ENCODE measurements at regions not wholly inside any gene's neighbourhood (a gene's known extent, or its start where the extent isn't known, plus 50 kb on each side); places are given as distances from the start of the nearest gene placed in this dataset.
"Not testable (repeated sequence)": the region's sequence is repeated elsewhere in the genome, so short reads cannot be mapped to it uniquely, and the experiment has no call there.

DNA sequence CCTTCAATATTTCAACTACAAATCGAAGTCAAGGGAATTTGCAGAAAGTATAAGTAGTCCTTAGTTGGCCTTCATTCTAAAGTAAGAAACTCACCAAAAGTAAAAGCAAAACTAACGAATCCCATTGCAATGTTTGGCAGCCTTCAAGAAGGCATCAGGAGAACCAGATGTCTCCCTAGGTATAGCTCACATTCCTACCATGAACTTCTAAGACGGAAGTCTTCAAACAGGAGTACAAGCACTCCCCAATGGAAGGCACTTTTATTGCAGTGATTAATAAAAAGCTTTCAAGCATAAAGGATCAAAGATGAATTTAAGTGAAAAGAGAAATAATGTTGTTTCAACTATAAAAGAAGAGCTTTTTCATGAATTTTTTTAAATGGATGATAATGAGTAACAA is 236.0 kb upstream of the NR5A2 start:
- no peak for DNase-seq (ENCODE audit: low spot score)

- DNase-seq (ENCODE audit: low spot score), result no peak
Observed at GRCh38 chr1:199792874-199793273, 234.6 kb upstream of the NR5A2 start.

- no peak for DNase-seq (ENCODE audit: low spot score)
Observed at GRCh38 chr1:199794105-199794863, 233.2 kb upstream of the NR5A2 start.

- no peak for DNase-seq (ENCODE audit: low spot score)
Observed at GRCh38 chr1:199799116-199799515, 228.4 kb upstream of the NR5A2 start.

DNA sequence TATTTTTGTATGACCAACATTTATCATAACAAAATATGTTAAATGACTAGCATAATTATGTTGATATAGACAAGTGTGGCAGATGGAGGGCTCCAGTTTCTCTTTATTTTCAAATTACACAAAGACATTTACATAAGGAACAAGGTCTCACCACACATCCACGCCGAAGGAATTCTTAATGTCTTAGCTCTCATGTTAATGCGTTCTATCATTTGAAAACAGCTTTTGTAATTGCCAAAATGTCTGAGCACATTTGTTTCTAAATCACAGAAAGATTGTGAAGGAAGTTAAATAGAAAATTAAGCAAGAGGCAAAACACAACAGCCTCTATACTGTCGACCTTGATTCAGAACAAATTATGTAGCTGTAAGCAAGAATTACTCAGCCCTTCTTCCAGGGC is 223.0 kb upstream of the NR5A2 start:
- no peak for DNase-seq (ENCODE audit: low spot score)

- DNase-seq (ENCODE audit: low spot score), result no peak
Observed at GRCh38 chr1:199808110-199808870, 219.2 kb upstream of the NR5A2 start.

DNA sequence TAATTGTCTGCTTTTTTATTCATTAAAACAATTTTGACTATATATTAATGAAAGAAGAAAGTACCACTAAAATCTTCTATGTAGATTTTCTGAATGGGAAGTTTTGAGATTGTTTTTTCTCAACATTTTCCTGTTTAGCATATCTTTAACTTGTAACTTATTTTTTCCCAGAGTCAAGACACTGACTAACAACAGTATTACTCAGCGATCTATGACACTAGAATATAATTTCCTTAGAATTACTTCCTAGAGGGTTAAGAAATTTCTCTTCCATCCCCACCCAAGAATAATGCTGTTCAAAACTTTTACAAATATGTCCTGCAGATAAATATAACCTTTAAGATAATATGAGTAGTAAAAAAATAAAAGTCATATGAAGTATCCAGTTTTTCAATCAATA is 218.2 kb upstream of the NR5A2 start:
- no peak for DNase-seq (ENCODE audit: low spot score)

GRCh38 chr1:199811163-199811562 is 216.3 kb upstream of the NR5A2 start:
- DNase-seq (ENCODE audit: low spot score), result no peak

- no peak for DNase-seq (ENCODE audit: low spot score)
Observed at GRCh38 chr1:199813198-199813597, 214.3 kb upstream of the NR5A2 start.

DNA sequence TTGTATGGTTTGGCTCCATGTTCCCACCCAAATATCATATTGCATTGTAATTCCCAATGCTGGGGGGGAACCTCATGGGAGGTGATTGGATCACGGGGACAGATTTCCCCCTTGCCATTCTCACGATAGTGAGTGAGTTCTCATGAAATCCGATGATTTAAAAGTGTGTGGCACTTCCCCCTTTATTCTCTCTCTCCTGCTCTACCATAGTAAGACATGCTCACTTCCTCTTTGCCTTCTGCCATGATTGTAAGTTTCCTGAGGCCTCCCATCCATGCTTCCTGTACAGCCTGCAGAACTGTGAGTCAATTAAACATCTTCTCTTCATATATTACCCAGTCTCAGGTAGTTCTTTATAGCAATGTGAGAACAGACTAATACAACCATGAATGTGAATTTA is 211.6 kb upstream of the NR5A2 start:
- no peak for DNase-seq (ENCODE audit: low spot score)

GRCh38 chr1:199817266-199817665 is 210.2 kb upstream of the NR5A2 start:
- no peak for DNase-seq (ENCODE audit: low spot score)

- DNase-seq (ENCODE audit: low spot score), result no peak
Observed at GRCh38 chr1:199821029-199821779, 206.3 kb upstream of the NR5A2 start.

DNA sequence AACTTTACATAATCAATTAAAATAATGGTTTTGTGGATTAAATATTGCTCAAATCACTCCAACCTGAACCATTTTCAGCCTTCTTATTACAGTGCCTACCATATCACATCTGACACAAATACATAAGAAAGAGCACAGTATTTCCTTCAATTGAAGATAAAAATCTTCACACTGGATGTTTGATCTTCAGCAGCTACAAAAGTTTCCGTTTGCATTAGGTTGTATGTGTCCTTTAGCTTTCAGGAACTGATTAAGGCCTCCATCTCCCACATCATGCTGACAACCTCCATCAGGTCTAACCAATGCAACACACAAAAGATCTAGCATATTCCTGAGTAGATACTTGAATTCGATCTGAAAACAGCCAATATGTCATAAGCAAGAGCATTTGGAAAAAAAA is 195.1 kb upstream of the NR5A2 start:
- DNase-seq (ENCODE audit: low spot score), result no peak

DNA sequence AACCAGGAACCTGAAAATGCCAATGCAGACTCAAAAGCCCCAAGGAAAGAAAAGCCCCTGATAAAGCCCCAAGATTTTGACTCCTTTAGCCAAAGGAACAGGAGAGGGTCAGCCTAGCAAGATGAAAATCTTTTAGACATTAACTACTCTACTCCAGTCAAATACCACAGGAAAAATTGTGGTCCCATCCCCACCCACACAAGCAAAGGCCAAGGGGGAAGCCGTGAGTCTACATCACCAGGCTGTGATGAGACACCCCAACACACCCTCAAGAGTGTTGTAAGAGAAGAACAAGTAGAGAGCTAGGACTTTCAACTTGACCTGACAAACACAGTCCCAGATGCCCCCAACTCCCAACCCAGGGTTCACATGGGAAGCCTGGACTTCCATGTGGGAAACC is 192.8 kb upstream of the NR5A2 start:
- no peak for DNase-seq (ENCODE audit: low spot score)

DNA sequence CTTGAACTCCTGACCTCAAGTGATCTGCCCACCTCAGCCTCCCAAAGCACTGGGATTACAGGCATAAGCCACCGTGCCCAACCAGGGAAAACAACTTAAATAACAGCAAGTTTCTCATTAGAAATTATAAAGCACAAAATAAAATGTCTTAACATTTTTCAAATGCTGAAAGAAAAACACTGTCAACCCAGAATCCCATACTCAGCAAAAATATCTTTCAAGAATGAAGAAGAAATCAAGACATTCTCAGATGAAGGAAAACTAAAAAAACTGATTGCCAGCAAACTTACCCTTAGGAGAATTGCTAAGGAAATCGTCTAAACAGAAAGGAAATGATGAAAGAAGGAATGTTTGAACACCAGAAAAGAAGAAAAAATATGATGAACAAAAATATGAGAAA is 191.1 kb upstream of the NR5A2 start:
- no peak for DNase-seq (ENCODE audit: low spot score)

DNA sequence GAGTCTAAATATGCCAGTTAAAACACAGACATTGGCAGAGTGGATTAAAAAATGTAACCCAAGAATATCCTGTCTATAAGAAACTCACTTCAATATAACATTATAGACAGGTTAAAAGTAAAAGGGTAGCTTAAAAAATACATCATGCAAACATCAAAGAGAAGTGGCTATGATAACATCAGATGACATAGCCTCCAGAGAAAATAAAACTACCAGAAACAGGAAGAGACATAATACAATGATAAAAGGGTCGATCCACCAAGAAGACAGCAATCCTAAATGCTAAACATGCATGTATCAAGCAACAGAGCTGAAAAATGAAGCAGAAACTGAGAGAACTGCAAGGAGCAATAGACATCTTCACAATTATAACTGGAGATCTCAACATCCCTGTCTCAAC is 190.2 kb upstream of the NR5A2 start:
- DNase-seq (ENCODE audit: low spot score), result no peak

DNA sequence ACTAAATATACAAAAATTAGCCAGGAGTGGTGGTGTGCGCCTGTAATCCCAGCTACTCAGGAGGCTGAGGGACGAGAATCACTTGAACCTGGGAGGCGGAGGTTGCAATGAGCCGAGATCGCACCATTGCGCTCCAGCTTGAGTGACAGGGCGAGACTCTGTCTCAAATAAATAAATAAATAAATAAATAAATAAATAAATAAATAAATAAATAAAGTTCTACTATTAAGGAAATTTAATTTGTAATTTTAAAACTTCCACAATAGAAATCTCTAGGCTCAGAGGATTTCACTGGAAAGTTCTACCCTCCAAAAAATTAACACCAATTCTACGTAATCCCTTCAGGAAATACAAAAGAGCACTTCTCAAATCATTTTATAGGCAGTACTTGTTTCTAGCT is 187.9 kb upstream of the NR5A2 start:
- DNase-seq (ENCODE audit: low spot score), result not testable (repeated sequence)

GRCh38 chr1:199843096-199843495 is 184.4 kb upstream of the NR5A2 start:
- not testable (repeated sequence) for DNase-seq (ENCODE audit: low spot score)

GRCh38 chr1:199843861-199844260 is 183.6 kb upstream of the NR5A2 start:
- no peak for DNase-seq (ENCODE audit: low spot score)

GRCh38 chr1:199847021-199847420 is 180.5 kb upstream of the NR5A2 start:
- DNase-seq (ENCODE audit: low spot score), result no peak

DNA sequence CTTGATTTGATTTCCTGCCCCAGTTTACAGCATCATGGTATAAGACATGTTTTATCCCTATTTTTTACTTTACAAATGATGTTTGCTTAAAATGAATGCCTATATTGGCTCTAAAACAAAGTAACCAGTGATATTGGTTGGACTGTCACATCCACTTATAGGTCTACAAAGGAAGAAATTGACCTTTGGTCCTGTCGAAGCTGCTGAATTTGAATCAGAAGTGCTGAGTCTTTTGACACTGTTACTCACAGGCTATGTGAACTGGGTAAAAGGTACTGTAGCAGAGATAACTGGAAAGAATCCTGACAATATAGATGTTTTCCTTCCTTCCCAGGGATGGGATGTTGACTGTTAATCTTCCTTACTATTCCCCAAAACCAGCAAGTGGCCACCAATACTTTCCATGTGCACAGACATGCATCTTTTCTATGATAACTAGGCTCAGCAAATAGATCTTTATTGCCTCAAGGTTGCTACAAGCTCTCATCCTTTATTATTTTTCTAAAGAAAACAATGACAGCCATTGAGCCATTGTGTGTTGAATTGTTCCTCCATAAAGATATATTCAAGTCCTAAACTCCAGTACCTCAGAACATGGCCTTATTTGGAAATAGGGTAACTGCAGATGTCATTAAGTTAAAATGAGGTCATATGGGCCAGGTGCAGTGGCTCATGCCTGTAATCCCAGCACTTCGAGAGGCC is 175.9 kb upstream of the NR5A2 start:
- DNase-seq (ENCODE audit: low spot score), result no peak

DNA sequence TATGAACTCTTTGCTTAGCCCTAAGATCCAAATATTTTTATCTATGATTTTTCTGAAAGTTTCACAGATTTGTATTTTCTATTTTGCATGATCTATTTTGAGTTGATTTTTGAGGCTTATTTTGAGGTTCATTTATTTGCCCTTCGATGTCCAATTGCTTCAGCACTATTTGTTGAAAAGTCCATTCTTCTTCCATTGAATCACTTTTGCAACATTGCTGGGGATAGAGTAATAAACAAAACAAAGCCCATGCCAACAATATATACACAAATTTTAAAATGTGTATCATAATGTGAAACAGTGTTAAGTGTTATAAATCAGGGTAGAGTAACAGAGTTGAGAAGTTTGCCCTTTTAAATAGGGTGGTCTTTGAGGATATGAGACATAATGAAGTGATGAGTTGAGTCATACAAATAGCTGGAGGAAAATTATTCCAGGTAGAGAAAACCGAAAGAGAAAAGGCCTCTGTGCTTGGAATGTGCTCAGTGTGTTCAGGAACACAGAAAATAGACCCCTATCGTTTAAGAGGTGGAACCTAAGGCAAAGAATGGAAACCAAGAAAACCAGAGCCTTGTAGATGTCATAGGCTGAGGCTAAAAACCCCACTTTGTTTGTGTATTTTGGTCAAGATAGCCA is 172.7 kb upstream of the NR5A2 start:
- DNase-seq (ENCODE audit: low spot score), result no peak
